GDM1 (cell line): ENCODE measurements at regions not wholly inside any gene's neighbourhood (a gene's known extent, or its start where the extent isn't known, plus 50 kb on each side); places are given as distances from the start of the nearest gene placed in this dataset.
"Not testable (repeated sequence)": the region's sequence is repeated elsewhere in the genome, so short reads cannot be mapped to it uniquely, and the experiment has no call there.

Experiments
- DNase-seq: peaks from one replicate; lab custom pipeline; 2025; lab: John Stamatoyannopoulos, UW

- no peak for DNase-seq
Measured at GRCh38 chr14:40694023-40694422, 912.7 kb upstream of the LRFN5 start.

- DNase-seq, result no peak
Measured at GRCh38 chr14:40691066-40691465, 915.6 kb upstream of the LRFN5 start.

- DNase-seq, result no peak
Measured at GRCh38 chr14:40685764-40686163, 920.9 kb upstream of the LRFN5 start.

GRCh38 chr14:40684328-40684727 lies 922.3 kb upstream of the LRFN5 start:
- DNase-seq, result no peak

GRCh38 chr14:40682131-40682913 lies 924.4 kb upstream of the LRFN5 start:
- no peak for DNase-seq

- no peak for DNase-seq
Measured at GRCh38 chr14:40679256-40679655, 927.4 kb upstream of the LRFN5 start.

GRCh38 chr14:40677206-40677605 lies 929.5 kb upstream of the LRFN5 start:
- not testable (repeated sequence) for DNase-seq

- no peak for DNase-seq
Measured at GRCh38 chr14:40674502-40674901, 932.2 kb upstream of the LRFN5 start.

GRCh38 chr14:40656311-40656710 lies 950.4 kb upstream of the LRFN5 start:
- no peak for DNase-seq

GRCh38 chr14:40652089-40652691 lies 954.5 kb upstream of the LRFN5 start:
- DNase-seq, result no peak

- no peak for DNase-seq
Measured at GRCh38 chr14:40630471-40630870, 976.2 kb upstream of the LRFN5 start.

GRCh38 chr14:40629551-40630137 lies 977.0 kb upstream of the LRFN5 start:
- not testable (repeated sequence) for DNase-seq

GRCh38 chr14:40629144-40629543 lies 977.5 kb upstream of the LRFN5 start:
- no peak for DNase-seq

- no peak for DNase-seq
Measured at GRCh38 chr14:40623643-40624042, 983.0 kb upstream of the LRFN5 start.

- DNase-seq, result no peak
Measured at GRCh38 chr14:40618225-40618898, 988.3 kb upstream of the LRFN5 start.

GRCh38 chr14:40616579-40616978 lies 990.1 kb upstream of the LRFN5 start:
- DNase-seq, result no peak

GRCh38 chr14:40601063-40601462 lies 1005.6 kb upstream of the LRFN5 start:
- DNase-seq, result no peak

- no peak for DNase-seq
Measured at GRCh38 chr14:40599725-40600124, 1007.0 kb upstream of the LRFN5 start.

GRCh38 chr14:40581264-40581663 lies 1025.4 kb upstream of the LRFN5 start:
- no peak for DNase-seq

- no peak for DNase-seq
Measured at GRCh38 chr14:40576880-40577478, 1029.7 kb upstream of the LRFN5 start.

- DNase-seq, result no peak
Measured at GRCh38 chr14:40574780-40575179, 1031.9 kb upstream of the LRFN5 start.

- no peak for DNase-seq
Measured at GRCh38 chr14:40525314-40525713, 1081.4 kb upstream of the LRFN5 start.
